Endothelial cell (in vitro differentiated cells): ENCODE measurements at regions not wholly inside any gene's neighbourhood (a gene's known extent, or its start where the extent isn't known, plus 50 kb on each side); places are given as distances from the start of the nearest gene placed in this dataset.

ENCODE experiments used
- DNase-seq: peaks from one replicate; pipeline ENCODE4 v3.0.0; 2021; ENCODE audit warnings: low spot score
- H3K27ac Mint-ChIP-seq: one replicate; pipeline ENCODE4 v1.8.0; 2021; ENCODE audit warnings: mixed read lengths, inconsistent platforms; ENCODE audit not compliant: unreplicated experiment
- H3K27me3 Mint-ChIP-seq: one replicate; pipeline ENCODE4 v1.8.0; 2021; ENCODE audit warnings: mild to moderate bottlenecking, moderate library complexity, mixed read lengths, inconsistent platforms; ENCODE audit not compliant: unreplicated experiment
- H3K36me3 Mint-ChIP-seq: one replicate; pipeline ENCODE4 v1.8.0; 2021; ENCODE audit warnings: mild to moderate bottlenecking, low read depth, mixed read lengths, inconsistent platforms; ENCODE audit not compliant: unreplicated experiment
- H3K4me1 Mint-ChIP-seq: one replicate; pipeline ENCODE4 v1.8.0; 2021; ENCODE audit warnings: mild to moderate bottlenecking, mixed read lengths, inconsistent platforms; ENCODE audit not compliant: unreplicated experiment
- H3K4me3 Mint-ChIP-seq: one replicate; pipeline ENCODE4 v1.8.0; 2021; ENCODE audit warnings: mild to moderate bottlenecking, mixed read lengths, inconsistent platforms; ENCODE audit not compliant: unreplicated experiment
- H3K9me3 Mint-ChIP-seq: one replicate; pipeline ENCODE4 v1.8.0; 2021; ENCODE audit warnings: mixed read lengths, inconsistent platforms; ENCODE audit not compliant: unreplicated experiment
- CTCF ChIP-seq: fragments of 200-600 bp; sonication (generic); IDR thresholded peaks from one replicate; pipeline ENCODE4 v1.5.0; 2021; ENCODE audit warnings: antibody characterized with exemption; ENCODE audit not compliant: unreplicated experiment

GRCh38 chr6:56888687-56889086, 66.2 kb upstream of the BEND6 start:
- Mint-ChIP-seq H3K36me3 (no peaks in the 10 kb centered on the region), H3K9me3 (no peaks in the 10 kb centered on the region), H3K27me3 (peaks cover 2% of the 10 kb centered on the region), H3K27ac (peak overlapping the region; percentile 80), H3K4me1 (peaks cover 26% of the 10 kb centered on the region), H3K4me3 (no peak overlapping the region)
- TF ChIP-seq CTCF, result no peak
- no peak for DNase-seq

GRCh38 chr6:56887086-56887485, 67.8 kb upstream of the BEND6 start:
- H3K27ac Mint-ChIP-seq, result no peak overlapping the region
- H3K36me3 Mint-ChIP-seq, result no peaks in the 10 kb centered on the region
- H3K27me3 Mint-ChIP-seq, result peaks cover 2% of the 10 kb centered on the region
- DNase-seq, result no peak
- peaks cover 26% of the 10 kb centered on the region for H3K4me1 Mint-ChIP-seq
- H3K9me3 Mint-ChIP-seq, result no peaks in the 10 kb centered on the region
- no peak for TF ChIP-seq CTCF
- H3K4me3 Mint-ChIP-seq, result no peak overlapping the region

- Mint-ChIP-seq H3K27ac (no peak overlapping the region), H3K27me3 (peaks cover 2% of the 10 kb centered on the region), H3K4me3 (no peak overlapping the region), H3K9me3 (no peaks in the 10 kb centered on the region), H3K36me3 (no peaks in the 10 kb centered on the region), H3K4me1 (peaks cover 3% of the 10 kb centered on the region)
- no peak for TF ChIP-seq CTCF
- DNase-seq, result no peak
These were observed 77.0 kb upstream of the BEND6 start for GRCh38 chr6:56877922-56878321.

GRCh38 chr6:56875961-56876360, 78.9 kb upstream of the BEND6 start:
- Mint-ChIP-seq H3K36me3 (no peaks in the 10 kb centered on the region), H3K4me3 (no peak overlapping the region), H3K27me3 (no peaks in the 10 kb centered on the region), H3K27ac (no peak overlapping the region), H3K9me3 (no peaks in the 10 kb centered on the region), H3K4me1 (peaks cover 3% of the 10 kb centered on the region)
- TF ChIP-seq CTCF, result no peak
- DNase-seq, result no peak

- no peaks in the 10 kb centered on the region for H3K9me3 Mint-ChIP-seq
- no peaks in the 10 kb centered on the region for H3K36me3 Mint-ChIP-seq
- peaks cover 3% of the 10 kb centered on the region for H3K4me1 Mint-ChIP-seq
- H3K27me3 Mint-ChIP-seq, result no peaks in the 10 kb centered on the region
- H3K27ac Mint-ChIP-seq, result no peak overlapping the region
- no peak for TF ChIP-seq CTCF
- DNase-seq, result no peak
- no peak overlapping the region for H3K4me3 Mint-ChIP-seq
These were observed 79.4 kb upstream of the BEND6 start for GRCh38 chr6:56875523-56875922.
